CD4-positive, alpha-beta memory T cell (primary cell): ENCODE measurements at regions not wholly inside any gene's neighbourhood (a gene's known extent, or its start where the extent isn't known, plus 50 kb on each side); places are given as distances from the start of the nearest gene placed in this dataset.
"Not testable (repeated sequence)": the region's sequence is repeated elsewhere in the genome, so short reads cannot be mapped to it uniquely, and the experiment has no call there.

Experiments
- CTCF ChIA-PET: fragments of 350-600 bp; sonication (Branson Sonifier 250); formaldehyde crosslinking; loops from one replicate; lab custom pipeline; 2021; ENCODE audit warnings: inconsistent platforms; ENCODE audit not compliant: partially characterized antibody; lab: Charles Lee
- POLR2A ChIA-PET: fragments of 350-600 bp; sonication (Branson Sonifier 250); formaldehyde crosslinking; loops from one replicate; lab custom pipeline; 2021; ENCODE audit not compliant: partially characterized antibody; lab: Charles Lee
- DNase-seq, 5 donors: peaks; one replicate each; pipeline versions ENCODE4 v3.0.0 to v3.0.0-alpha.2; 2020 to 2022; ENCODE audit warnings: mixed read lengths in 1 of 5
- H3K27ac ChIP-seq: one replicate; pipeline ENCODE4 v1.7.0; 2013; ENCODE audit warnings: low read depth, low read length
- H3K27me3 ChIP-seq: 2 replicates; pipeline ENCODE4 v1.7.0; 2013; ENCODE audit warnings: mild to moderate bottlenecking, low read length, moderate library complexity; ENCODE audit not compliant: insufficient read depth
- H3K36me3 ChIP-seq: 2 replicates; pipeline ENCODE4 v1.7.0; 2013; ENCODE audit warnings: mild to moderate bottlenecking, low read length, moderate library complexity; ENCODE audit not compliant: insufficient read depth
- H3K4me1 ChIP-seq: 2 replicates; pipeline ENCODE4 v1.7.0; 2013; ENCODE audit warnings: mild to moderate bottlenecking, low read length, moderate library complexity; ENCODE audit not compliant: insufficient read depth
- H3K4me3 ChIP-seq, 2 donors: one replicate each; pipeline ENCODE4 v1.7.0; 2013; ENCODE audit warnings: low read length in 2 of 2, mild to moderate bottlenecking in 1 of 2
- H3K9me3 ChIP-seq, 2 donors: one replicate each; pipeline ENCODE4 v1.7.0; 2013; ENCODE audit warnings: low read length in 2 of 2, control low read depth in 1 of 2; ENCODE audit not compliant: control insufficient read depth in 1 of 2
- H3K27ac Mint-ChIP-seq, 7 donors: one replicate each; pipeline ENCODE4 v1.8.0; 2020 to 2021; ENCODE audit warnings: mixed read lengths in 7 of 7, mild to moderate bottlenecking in 6 of 7, inconsistent platforms in 3 of 7, moderate library complexity in 3 of 7
- H3K27me3 Mint-ChIP-seq, 2 donors: one replicate each; pipeline ENCODE4 v1.8.0; 2020 to 2021; ENCODE audit warnings: mixed read lengths in 2 of 2
- H3K36me3 Mint-ChIP-seq, 2 donors: one replicate each; pipeline ENCODE4 v1.8.0; 2020 to 2021; ENCODE audit warnings: mixed read lengths in 2 of 2, inconsistent platforms in 1 of 2, mild to moderate bottlenecking in 1 of 2
- H3K4me1 Mint-ChIP-seq, 4 donors: one replicate each; pipeline ENCODE4 v1.8.0; 2020 to 2021; ENCODE audit warnings: mixed read lengths in 4 of 4, mild to moderate bottlenecking in 1 of 4
- H3K4me3 Mint-ChIP-seq, 8 donors: one replicate each; pipeline ENCODE4 v1.8.0; 2020 to 2021; ENCODE audit warnings: mixed read lengths in 8 of 8, mild to moderate bottlenecking in 7 of 8, moderate library complexity in 6 of 8, inconsistent platforms in 3 of 8
- H3K9me3 Mint-ChIP-seq, 8 donors: one replicate each; pipeline ENCODE4 v1.8.0; 2020 to 2021; ENCODE audit warnings: mixed read lengths in 8 of 8, mild to moderate bottlenecking in 5 of 8, inconsistent platforms in 3 of 8, moderate library complexity in 1 of 8
- intact Hi-C: fragments of 100-400 bp; cut with micrococcal nuclease; formaldehyde crosslinking; loops from one replicate; pipeline ENCODE4 v1.15.1; 2023

- H3K9me3 ChIP-seq, H3K27me3 Mint-ChIP-seq, intact Hi-C loops, POLR2A ChIA-PET, H3K27ac Mint-ChIP-seq, H3K4me1 Mint-ChIP-seq, H3K9me3 Mint-ChIP-seq, DNase-seq, CTCF ChIA-PET, H3K27me3 ChIP-seq, H3K4me1 ChIP-seq, H3K36me3 Mint-ChIP-seq, H3K27ac ChIP-seq, H3K4me3 ChIP-seq, H3K4me3 Mint-ChIP-seq, H3K36me3 ChIP-seq: not testable (repeated sequence)
Measured at GRCh38 chr1:120600442-120601041, 123.2 kb upstream of the NBPF26 start.

GRCh38 chr1:120607882-120608281 lies 115.9 kb upstream of the NBPF26 start:
- H3K27ac ChIP-seq, H3K4me1 ChIP-seq, H3K4me1 Mint-ChIP-seq, H3K4me3 Mint-ChIP-seq, CTCF ChIA-PET, POLR2A ChIA-PET, H3K36me3 ChIP-seq, H3K4me3 ChIP-seq, H3K27ac Mint-ChIP-seq, H3K36me3 Mint-ChIP-seq, H3K9me3 ChIP-seq, intact Hi-C loops, H3K27me3 Mint-ChIP-seq, DNase-seq, H3K9me3 Mint-ChIP-seq, H3K27me3 ChIP-seq: not testable (repeated sequence)

GRCh38 chr1:120608314-120609014 lies 115.3 kb upstream of the NBPF26 start:
- H3K4me1 Mint-ChIP-seq, DNase-seq, intact Hi-C loops, H3K36me3 ChIP-seq, CTCF ChIA-PET, H3K36me3 Mint-ChIP-seq, H3K4me1 ChIP-seq, H3K27me3 Mint-ChIP-seq, H3K4me3 ChIP-seq, POLR2A ChIA-PET, H3K27me3 ChIP-seq, H3K4me3 Mint-ChIP-seq, H3K27ac ChIP-seq, H3K27ac Mint-ChIP-seq, H3K9me3 Mint-ChIP-seq, H3K9me3 ChIP-seq: not testable (repeated sequence)

- POLR2A ChIA-PET, H3K9me3 Mint-ChIP-seq, H3K9me3 ChIP-seq, intact Hi-C loops, H3K36me3 ChIP-seq, H3K27me3 ChIP-seq, H3K27ac Mint-ChIP-seq, H3K4me1 ChIP-seq, H3K4me1 Mint-ChIP-seq, H3K4me3 Mint-ChIP-seq, H3K27ac ChIP-seq, CTCF ChIA-PET, H3K36me3 Mint-ChIP-seq, H3K27me3 Mint-ChIP-seq, DNase-seq, H3K4me3 ChIP-seq: not testable (repeated sequence)
Measured at GRCh38 chr1:120609015-120609573, 114.7 kb upstream of the NBPF26 start.

GRCh38 chr1:120609834-120610233 lies 113.9 kb upstream of the NBPF26 start:
- H3K27ac ChIP-seq, H3K9me3 ChIP-seq, H3K4me3 ChIP-seq, DNase-seq, H3K27me3 Mint-ChIP-seq, H3K36me3 ChIP-seq, H3K9me3 Mint-ChIP-seq, POLR2A ChIA-PET, H3K27me3 ChIP-seq, H3K4me1 ChIP-seq, intact Hi-C loops, CTCF ChIA-PET, H3K4me1 Mint-ChIP-seq, H3K27ac Mint-ChIP-seq, H3K4me3 Mint-ChIP-seq, H3K36me3 Mint-ChIP-seq: not testable (repeated sequence)

- DNase-seq, H3K27me3 ChIP-seq, H3K4me3 Mint-ChIP-seq, H3K9me3 ChIP-seq, intact Hi-C loops, H3K4me3 ChIP-seq, H3K27ac Mint-ChIP-seq, POLR2A ChIA-PET, H3K4me1 Mint-ChIP-seq, H3K9me3 Mint-ChIP-seq, H3K4me1 ChIP-seq, H3K27me3 Mint-ChIP-seq, H3K36me3 Mint-ChIP-seq, H3K27ac ChIP-seq, H3K36me3 ChIP-seq, CTCF ChIA-PET: not testable (repeated sequence)
Measured at GRCh38 chr1:120614931-120615639, 108.7 kb upstream of the NBPF26 start.

- CTCF ChIA-PET, intact Hi-C loops, H3K4me1 ChIP-seq, H3K9me3 Mint-ChIP-seq, H3K36me3 ChIP-seq, H3K27ac ChIP-seq, H3K9me3 ChIP-seq, DNase-seq, H3K4me3 ChIP-seq, H3K4me1 Mint-ChIP-seq, H3K36me3 Mint-ChIP-seq, H3K4me3 Mint-ChIP-seq, H3K27me3 ChIP-seq, H3K27ac Mint-ChIP-seq, H3K27me3 Mint-ChIP-seq, POLR2A ChIA-PET: not testable (repeated sequence)
Measured at GRCh38 chr1:120617493-120617892, 106.3 kb upstream of the NBPF26 start.
